Activated naive CD4-positive, alpha-beta T cell treated with anti-CD3 and anti-CD28 coated beads, Interleukin-2, amount 50 U/mL, for 16 hours (primary cell): ENCODE measurements at regions not wholly inside any gene's neighbourhood (a gene's known extent, or its start where the extent isn't known, plus 50 kb on each side); places are given as distances from the start of the nearest gene placed in this dataset.

Experiments
- DNase-seq: peaks from one replicate; pipeline ENCODE4 v3.0.0-alpha.2; 2020

- DNase-seq = no peak
Measured at GRCh38 chr21:18460979-18461378, 57.4 kb upstream of the TMPRSS15 start.

GRCh38 chr21:18461743-18462142, 58.2 kb upstream of the TMPRSS15 start:
- DNase-seq = no peak

- no peak for DNase-seq
Measured at GRCh38 chr21:18467715-18468114, 64.1 kb upstream of the TMPRSS15 start.

- no peak for DNase-seq
Measured at GRCh38 chr21:18468790-18469189, 65.2 kb upstream of the TMPRSS15 start.

DNA sequence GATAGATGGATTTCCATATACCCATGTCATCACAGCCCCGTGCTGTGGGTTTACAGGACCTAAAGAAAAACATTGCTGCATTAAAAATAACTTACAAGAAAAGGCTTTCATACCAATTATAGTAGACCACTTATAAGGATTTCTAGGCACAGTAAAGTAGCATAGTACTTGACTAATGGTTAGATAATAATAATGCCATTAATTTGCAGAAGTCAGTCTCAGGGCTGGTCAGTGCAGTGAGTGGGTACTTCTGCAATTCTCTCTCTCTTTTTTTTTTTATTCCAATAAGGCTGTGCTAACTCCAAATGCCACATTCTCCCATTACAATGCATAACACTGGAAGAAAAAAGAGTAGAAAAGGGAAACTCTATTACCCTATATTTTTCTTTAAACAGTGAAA, 73.1 kb upstream of the TMPRSS15 start:
- DNase-seq = no peak

DNA sequence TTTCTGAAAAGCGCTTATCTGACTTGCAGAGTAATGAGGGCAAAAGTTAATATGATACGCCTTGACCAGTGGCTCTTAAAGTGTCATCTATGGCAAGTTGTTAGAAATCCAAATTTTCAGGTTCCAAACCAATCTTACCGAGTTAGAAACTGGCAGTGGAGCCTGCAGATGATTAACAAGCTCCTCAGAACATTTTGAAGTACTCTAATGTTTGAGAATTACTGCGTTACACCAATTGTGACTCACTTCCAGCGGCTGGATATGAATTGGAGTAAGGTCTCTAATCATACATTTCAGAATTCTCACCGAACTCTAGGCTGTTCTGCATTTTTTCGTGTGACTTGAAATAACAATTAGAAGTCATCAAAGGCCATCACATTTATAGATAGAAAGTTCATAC, 73.5 kb upstream of the TMPRSS15 start:
- DNase-seq = no peak

DNA sequence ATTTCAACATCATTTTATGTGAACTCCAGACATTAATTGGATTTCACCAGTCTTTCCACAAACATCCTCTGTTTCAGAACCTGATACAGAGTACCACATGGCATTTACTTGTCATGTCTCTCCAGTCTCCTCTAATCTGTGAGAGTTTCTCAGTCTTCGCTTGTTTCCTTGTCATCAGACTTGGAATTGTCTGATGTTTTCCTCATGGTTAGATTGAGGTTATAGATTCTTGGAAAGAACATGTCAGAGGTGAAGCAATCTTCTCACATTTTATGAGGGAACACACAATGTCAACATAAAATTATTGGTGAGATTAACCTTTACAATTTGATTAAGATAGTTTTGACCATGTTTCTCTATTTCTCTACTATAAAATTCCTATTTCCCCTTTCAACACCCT, 74.9 kb upstream of the TMPRSS15 start:
- no peak for DNase-seq

DNA sequence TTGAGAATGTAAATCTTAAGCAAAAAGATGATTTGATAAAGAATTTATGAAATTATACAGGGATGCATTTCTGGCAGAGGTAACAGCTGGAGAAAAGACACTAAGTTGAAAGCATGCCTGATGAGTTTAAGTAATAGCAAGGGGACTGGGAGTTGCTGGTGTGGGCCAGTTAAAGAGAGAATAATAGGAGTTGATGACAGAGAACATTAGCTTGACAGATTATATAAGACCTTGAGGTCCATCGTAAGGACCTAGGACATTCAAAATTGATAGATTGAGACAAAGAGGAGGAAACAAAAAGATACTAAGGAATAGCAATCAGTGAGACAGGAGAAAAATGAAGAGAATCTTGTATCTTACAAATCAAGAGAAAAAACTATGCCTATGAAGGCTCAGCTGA, 84.7 kb upstream of the TMPRSS15 start:
- DNase-seq = no peak

- no peak for DNase-seq
Measured at GRCh38 chr21:18493422-18493821, 89.8 kb upstream of the TMPRSS15 start.

DNA sequence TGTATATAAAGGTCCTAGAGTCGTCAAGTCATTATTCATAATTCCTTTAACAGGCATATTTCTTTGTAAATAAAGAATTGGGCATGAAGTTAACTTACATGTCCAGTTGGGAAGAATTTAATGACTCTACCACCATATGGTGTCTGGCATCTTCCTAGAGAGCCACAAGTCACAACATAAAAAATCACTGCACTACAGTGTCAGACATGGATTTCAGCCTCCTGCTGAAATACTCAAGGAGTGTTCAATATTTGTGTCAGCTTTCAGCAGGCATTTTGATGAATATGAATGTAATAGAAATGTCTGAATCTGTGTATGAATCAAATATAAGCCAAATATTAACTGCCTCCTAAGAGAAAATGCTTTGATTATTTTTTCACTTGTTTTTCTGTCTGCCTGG, 91.9 kb upstream of the TMPRSS15 start:
- no peak for DNase-seq

DNA sequence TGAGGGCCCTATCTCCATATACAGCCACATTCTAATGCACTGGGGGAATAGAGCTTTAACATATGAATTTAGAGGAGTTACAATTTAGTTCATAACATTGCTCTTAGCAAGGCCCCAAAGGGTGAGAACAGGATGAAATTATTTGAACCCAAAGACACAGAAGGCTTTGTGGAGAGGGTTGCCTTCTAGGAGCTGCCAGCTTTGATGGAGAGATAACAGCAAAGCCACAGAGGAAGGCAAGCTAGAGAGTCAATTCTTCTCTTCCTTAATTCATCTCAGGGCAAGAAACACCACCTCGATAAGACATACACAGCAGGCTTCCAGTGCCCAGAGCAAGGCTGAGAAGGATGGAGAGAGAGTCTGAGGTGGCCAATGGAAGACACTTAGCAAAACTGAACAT, 94.8 kb upstream of the TMPRSS15 start:
- DNase-seq = no peak

GRCh38 chr21:18499761-18500376, 96.3 kb upstream of the TMPRSS15 start:
- peak; percentile 13 for DNase-seq

- no peak for DNase-seq
Measured at GRCh38 chr21:18518054-18518481, 114.5 kb upstream of the TMPRSS15 start.

GRCh38 chr21:18521204-18521603, 117.6 kb upstream of the TMPRSS15 start:
- no peak for DNase-seq

DNA sequence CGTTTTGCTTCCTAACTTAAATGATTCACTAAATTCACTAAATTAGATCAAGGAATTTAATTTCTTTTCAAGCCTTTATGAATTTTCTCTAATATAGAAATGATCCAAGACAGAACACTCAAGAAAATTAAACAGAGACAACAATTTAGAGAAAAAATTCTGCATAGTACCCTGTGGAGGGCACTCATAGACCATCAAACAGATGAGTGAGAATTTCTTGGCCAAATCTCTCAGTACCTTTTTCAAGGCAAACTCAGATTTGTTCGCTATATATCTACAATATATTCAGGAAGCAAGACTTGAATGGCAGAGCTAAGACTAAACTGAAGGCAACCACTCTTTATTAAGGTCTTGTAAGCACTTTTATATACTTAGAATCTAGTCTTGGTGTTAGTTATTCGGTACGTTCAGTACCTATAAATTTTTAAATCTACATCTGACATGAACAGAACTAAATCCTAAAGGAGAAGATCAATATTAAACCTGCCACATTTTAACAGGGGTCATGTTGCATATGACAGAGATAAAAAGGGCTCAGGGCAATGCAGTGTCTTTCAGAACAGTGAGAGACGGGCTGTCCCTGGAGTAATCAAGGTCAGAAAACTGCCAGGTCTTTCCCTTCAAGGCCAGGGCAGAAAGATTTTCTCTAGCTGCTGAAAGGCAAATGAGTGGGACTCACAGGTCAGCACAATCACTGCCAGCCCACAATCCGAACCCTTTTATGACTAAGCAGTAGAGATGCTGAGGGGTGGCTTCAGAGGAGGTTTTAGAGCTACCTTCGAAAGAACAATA, 118.8 kb upstream of the TMPRSS15 start:
- DNase-seq = no peak

GRCh38 chr21:18524097-18524880, 120.7 kb upstream of the TMPRSS15 start:
- DNase-seq = no peak

DNA sequence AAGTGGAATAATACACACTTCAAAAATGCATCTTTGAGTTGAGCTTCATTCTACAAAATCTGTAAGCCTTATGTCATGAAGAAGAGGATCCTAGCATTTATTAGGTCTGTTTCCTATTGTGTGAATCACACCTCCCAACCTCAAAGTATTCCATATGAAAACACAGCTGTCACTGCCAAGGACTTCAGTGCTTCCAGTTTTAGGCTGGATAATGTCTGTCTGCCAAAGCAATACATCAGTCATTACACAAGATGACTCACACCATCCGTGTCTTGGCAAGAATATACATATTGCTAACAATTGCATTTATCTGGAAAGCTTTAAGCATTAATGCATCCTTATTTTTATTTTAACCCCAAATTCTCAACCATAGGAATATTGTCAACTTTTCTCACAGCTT, 125.7 kb upstream of the TMPRSS15 start:
- no peak for DNase-seq

DNA sequence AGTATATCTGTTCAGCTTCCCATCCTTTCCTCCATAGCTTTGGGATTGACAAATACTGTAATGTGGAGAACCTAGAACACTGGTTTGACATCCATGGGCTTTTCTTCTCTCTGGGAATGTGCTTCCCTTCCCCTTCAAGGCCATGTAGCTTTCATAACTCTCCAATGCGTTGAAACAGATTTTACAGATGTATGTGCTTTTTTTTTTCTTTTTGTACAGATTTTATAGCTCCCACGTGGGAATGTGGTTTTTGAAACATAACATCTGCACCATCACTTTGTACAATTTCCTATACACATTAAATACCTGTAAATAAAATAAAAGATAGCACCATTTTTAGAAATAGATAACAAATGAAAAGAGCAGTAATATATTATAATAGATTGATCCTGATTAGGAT, 138.5 kb upstream of the TMPRSS15 start:
- DNase-seq = no peak

GRCh38 chr21:18545908-18546307, 142.3 kb upstream of the TMPRSS15 start:
- DNase-seq = no peak

GRCh38 chr21:18547347-18547746, 143.8 kb upstream of the TMPRSS15 start:
- no peak for DNase-seq

DNA sequence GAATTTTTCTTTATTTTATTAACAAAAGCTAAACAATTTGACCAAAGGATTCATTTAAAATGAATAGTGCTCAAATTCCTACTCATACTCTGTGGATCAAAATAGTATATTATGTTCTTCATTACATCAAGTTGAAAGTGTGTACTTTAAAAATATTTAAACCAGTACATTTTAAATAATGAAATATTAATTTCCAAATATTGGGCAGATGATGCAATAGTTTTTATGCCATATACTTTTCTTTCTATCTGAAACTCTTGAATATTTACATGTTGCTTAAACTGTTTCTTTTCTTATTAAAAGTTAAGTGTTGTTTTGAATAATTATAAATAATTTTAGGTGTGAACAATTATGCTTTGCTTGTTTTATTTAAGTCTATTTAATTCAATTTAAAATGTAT, 144.7 kb upstream of the TMPRSS15 start:
- DNase-seq = no peak

DNA sequence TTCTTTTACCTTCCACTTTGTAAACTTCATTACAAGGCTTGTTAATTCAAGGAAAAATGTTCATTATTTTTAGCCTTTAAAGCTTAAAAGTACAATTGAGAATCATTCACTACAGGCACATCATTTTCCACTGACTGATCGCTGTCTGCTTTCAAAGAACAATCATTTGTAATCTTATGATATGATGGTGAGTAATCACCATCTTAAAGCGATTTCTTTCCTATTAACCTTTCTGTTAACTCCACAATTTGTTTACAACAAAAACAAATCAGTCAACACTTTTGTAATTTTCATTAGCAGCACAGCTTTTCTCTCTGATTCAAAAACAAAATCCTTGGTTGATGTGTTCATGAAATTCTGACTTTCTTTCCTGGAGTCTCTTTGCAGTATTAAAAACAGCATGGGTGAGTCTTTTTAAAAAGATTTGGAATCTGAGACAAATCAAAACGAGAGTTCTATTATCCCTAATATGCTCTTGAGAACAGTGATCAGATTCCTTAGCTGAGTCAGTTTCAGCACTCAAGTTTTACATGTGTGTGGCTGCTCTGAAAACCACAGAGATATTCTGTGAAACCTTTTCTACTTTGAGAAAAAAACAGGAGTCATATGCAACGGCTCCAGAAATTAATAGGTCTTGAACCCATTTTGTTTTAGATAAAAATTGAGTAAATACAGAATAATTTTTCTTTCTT, 145.8 kb upstream of the TMPRSS15 start:
- no peak for DNase-seq

- DNase-seq = no peak
Measured at GRCh38 chr21:18550361-18550760, 146.8 kb upstream of the TMPRSS15 start.
